ENCODE measurements at regions not wholly inside any gene's neighbourhood (a gene's known extent, or its start where the extent isn't known, plus 50 kb on each side); places are given as distances from the start of the nearest gene placed in this dataset.

GRCh38 chrX:25191403-25191802 lies 175.6 kb upstream of the ARX start:
- H3K4me1 ChIP-seq (ENCODE audit: insufficient read depth, low read length) = no peaks in the 10 kb centered on the region
- no peaks in the 10 kb centered on the region for H3K79me2 ChIP-seq (ENCODE audit: insufficient read depth, low read length)
- TF ChIP-seq CTCF (IDR thresholded peaks at IDR 0.05; ENCODE audit: extremely low read depth, low read depth, low read length) = no peak
- H3K27ac ChIP-seq (ENCODE audit: low read depth, low read length) = no peak overlapping the region
- DNase-seq (ENCODE audit: insufficient read length, low spot score, missing footprints) = no peak
- no peaks in the 10 kb centered on the region for H3K36me3 ChIP-seq (ENCODE audit: insufficient read depth, low read length)
- no peaks in the 10 kb centered on the region for H4K20me1 ChIP-seq (ENCODE audit: insufficient read depth, low read length)
- H3K4me3 ChIP-seq (ENCODE audit: insufficient read depth, low read length) = no peak overlapping the region
- no peak overlapping the region for H2AFZ ChIP-seq (ENCODE audit: low read length)
- no peak overlapping the region for H3K4me2 ChIP-seq (ENCODE audit: insufficient read depth, low read length)
- H3K9me3 ChIP-seq (ENCODE audit: low read depth, low read length) = no peaks in the 10 kb centered on the region
- H3K27me3 ChIP-seq (ENCODE audit: insufficient read depth, low read length) = no peaks in the 10 kb centered on the region

DNA sequence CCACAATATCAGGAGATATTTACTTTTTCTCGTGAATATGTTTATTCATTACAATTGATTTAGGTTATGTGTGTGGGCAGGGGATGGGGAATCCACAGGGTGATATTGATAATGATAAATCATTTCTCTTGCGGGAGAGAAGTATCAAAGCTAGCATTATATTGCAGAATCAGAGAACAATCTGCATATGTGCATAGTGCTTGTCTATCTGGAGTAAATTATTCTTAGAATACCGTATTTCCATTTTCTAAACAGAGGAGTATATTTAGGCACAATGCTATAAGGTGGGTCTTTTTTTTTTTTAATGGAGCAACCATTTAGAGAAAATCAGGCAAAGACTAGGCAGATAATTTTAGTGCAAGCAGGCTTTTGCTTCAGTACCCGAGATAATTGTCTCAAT lies 166.0 kb upstream of the ARX start:
- H3K79me2 ChIP-seq (ENCODE audit: insufficient read depth, low read length) = no peaks in the 10 kb centered on the region
- DNase-seq (ENCODE audit: insufficient read length, low spot score, missing footprints) = no peak
- H3K9me3 ChIP-seq (ENCODE audit: low read depth, low read length) = no peaks in the 10 kb centered on the region
- no peak for TF ChIP-seq CTCF (IDR thresholded peaks at IDR 0.05; ENCODE audit: extremely low read depth, low read depth, low read length)
- H3K4me2 ChIP-seq (ENCODE audit: insufficient read depth, low read length) = no peak overlapping the region
- no peak overlapping the region for H2AFZ ChIP-seq (ENCODE audit: low read length)
- no peaks in the 10 kb centered on the region for H4K20me1 ChIP-seq (ENCODE audit: insufficient read depth, low read length)
- H3K4me1 ChIP-seq (ENCODE audit: insufficient read depth, low read length) = no peaks in the 10 kb centered on the region
- H3K36me3 ChIP-seq (ENCODE audit: insufficient read depth, low read length) = no peaks in the 10 kb centered on the region
- H3K27ac ChIP-seq (ENCODE audit: low read depth, low read length) = no peak overlapping the region
- H3K27me3 ChIP-seq (ENCODE audit: insufficient read depth, low read length) = no peaks in the 10 kb centered on the region
- no peak overlapping the region for H3K4me3 ChIP-seq (ENCODE audit: insufficient read depth, low read length)

- Histone ChIP-seq H3K36me3 (ENCODE audit: insufficient read depth, low read length) (no peaks in the 10 kb centered on the region), H3K4me3 (ENCODE audit: insufficient read depth, low read length) (no peak overlapping the region), H4K20me1 (ENCODE audit: insufficient read depth, low read length) (no peaks in the 10 kb centered on the region), H3K79me2 (ENCODE audit: insufficient read depth, low read length) (no peaks in the 10 kb centered on the region), H3K9me3 (ENCODE audit: low read depth, low read length) (no peaks in the 10 kb centered on the region), H3K27ac (ENCODE audit: low read depth, low read length) (no peak overlapping the region), H3K4me2 (ENCODE audit: insufficient read depth, low read length) (no peak overlapping the region), H2AFZ (ENCODE audit: low read length) (no peak overlapping the region), H3K4me1 (ENCODE audit: insufficient read depth, low read length) (no peaks in the 10 kb centered on the region), H3K27me3 (ENCODE audit: insufficient read depth, low read length) (no peaks in the 10 kb centered on the region)
- TF ChIP-seq CTCF (IDR thresholded peaks at IDR 0.05; ENCODE audit: extremely low read depth, low read depth, low read length) = no peak
- no peak for DNase-seq (ENCODE audit: insufficient read length, low spot score, missing footprints)
Observed at GRCh38 chrX:25180242-25180641, 164.5 kb upstream of the ARX start.

DNA sequence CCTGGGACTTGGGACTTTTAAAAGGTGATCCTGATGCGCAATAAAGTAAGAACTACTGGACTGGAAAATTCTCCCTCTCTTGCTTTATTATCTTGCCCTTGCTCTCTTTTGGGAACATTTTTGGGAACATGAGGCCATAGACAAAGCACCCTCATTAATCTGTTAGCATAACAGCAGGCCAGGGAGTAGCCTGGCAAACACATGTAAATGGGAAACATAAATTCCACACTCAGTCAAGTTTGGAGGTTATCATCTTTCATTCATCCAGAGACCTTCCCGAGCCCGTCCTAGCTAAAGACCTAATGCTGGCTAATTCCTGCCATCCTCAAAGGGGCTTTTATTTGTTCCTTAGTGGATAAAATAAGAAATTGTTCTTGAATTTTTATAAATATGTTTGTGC lies 162.8 kb upstream of the ARX start:
- no peak overlapping the region for H2AFZ ChIP-seq (ENCODE audit: low read length)
- DNase-seq (ENCODE audit: insufficient read length, low spot score, missing footprints) = no peak
- H3K79me2 ChIP-seq (ENCODE audit: insufficient read depth, low read length) = no peaks in the 10 kb centered on the region
- H3K27me3 ChIP-seq (ENCODE audit: insufficient read depth, low read length) = no peaks in the 10 kb centered on the region
- no peaks in the 10 kb centered on the region for H3K36me3 ChIP-seq (ENCODE audit: insufficient read depth, low read length)
- H3K4me1 ChIP-seq (ENCODE audit: insufficient read depth, low read length) = no peaks in the 10 kb centered on the region
- H3K4me2 ChIP-seq (ENCODE audit: insufficient read depth, low read length) = no peak overlapping the region
- no peak for TF ChIP-seq CTCF (IDR thresholded peaks at IDR 0.05; ENCODE audit: extremely low read depth, low read depth, low read length)
- no peaks in the 10 kb centered on the region for H3K9me3 ChIP-seq (ENCODE audit: low read depth, low read length)
- H4K20me1 ChIP-seq (ENCODE audit: insufficient read depth, low read length) = no peaks in the 10 kb centered on the region
- no peak overlapping the region for H3K4me3 ChIP-seq (ENCODE audit: insufficient read depth, low read length)
- no peak overlapping the region for H3K27ac ChIP-seq (ENCODE audit: low read depth, low read length)

All from osteoblast (primary cell).